A204.1 (cell line): ENCODE measurements at regions not wholly inside any gene's neighbourhood (a gene's known extent, or its start where the extent isn't known, plus 50 kb on each side); places are given as distances from the start of the nearest gene placed in this dataset.
"Not testable (repeated sequence)": the region's sequence is repeated elsewhere in the genome, so short reads cannot be mapped to it uniquely, and the experiment has no call there.

ENCODE experiments used
- FAIRE-seq: peaks from 2 replicates; lab custom pipeline; 2012; peaks lifted over from hg19 to GRCh38; lab: Jason Lieb, UNC

DNA sequence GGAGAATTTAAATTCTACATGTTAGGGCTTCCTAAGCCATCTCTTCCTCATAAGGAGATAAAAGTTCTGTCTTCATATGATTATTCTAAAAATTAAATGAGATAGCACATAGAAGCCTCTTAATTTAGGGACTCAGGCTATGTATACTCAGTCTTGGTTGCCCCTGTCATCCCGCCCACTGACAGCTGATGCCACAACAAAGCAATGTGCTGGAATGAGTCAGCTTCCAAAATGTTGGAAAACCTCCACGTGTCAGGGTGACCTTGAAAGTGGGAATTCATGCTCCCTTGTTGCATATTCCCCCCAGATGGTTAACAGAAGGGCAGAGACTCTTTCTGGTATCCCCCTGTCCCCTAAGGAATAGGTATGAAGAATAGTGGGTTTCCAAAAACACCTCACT, 238.0 kb upstream of the DDHD1 start:
- no peak for FAIRE-seq

DNA sequence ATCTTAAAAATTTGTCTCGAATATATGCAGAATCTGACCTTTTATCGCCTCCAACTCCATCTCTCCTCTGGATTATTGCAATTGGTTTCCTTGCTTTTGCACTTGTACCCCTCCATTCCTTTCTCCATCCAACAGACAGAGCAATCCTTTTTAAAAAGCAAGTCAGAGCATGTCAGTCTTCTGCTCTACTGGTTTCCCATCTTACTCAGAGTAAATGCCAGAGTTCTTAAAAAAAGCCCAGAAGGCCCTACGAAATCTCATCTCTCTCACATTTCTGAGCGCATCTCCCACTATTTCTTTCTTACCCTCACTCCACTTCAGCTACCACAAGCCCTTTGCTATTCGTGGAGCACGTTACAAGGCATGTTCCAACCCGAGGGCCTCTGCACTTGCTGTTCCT, 236.9 kb upstream of the DDHD1 start:
- no peak for FAIRE-seq

DNA sequence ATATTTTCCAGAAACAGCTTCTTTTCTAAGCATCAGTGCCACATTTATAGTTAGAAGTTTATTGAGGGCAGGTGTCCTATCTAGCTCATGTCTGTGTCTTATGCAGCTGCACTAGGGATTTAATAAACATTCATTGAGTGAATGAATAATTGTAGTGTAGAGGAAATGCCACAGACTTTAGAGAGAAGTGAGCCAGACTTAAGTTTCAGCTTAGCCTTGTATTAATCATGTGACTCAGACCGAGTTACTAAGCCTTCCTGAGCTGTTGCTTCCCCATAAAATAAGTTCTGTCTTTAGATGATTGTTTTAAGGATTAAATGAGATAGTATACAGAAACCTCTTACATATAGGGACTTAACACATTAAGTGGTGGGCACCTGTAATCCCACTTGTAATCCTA, 236.1 kb upstream of the DDHD1 start:
- FAIRE-seq: no peak

DNA sequence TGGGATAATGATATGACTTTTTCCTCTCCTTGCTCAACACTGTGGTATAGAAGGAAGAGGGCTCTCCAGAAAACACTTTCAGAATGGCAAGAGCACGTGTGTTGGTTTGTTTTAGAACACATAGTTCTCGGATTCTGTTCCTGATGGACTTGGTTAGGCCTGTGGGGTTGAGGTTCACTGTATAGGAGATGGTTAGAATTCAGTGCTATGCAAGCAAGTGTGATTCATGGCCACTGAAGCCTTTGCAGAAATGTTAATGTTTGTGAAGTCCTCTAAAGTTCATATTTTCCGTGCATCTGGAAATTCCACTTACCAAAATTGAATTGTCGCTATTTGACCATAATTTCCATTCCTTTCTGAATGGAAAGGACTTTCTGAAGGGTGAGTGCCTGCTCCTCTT, 233.2 kb upstream of the DDHD1 start:
- no peak for FAIRE-seq

DNA sequence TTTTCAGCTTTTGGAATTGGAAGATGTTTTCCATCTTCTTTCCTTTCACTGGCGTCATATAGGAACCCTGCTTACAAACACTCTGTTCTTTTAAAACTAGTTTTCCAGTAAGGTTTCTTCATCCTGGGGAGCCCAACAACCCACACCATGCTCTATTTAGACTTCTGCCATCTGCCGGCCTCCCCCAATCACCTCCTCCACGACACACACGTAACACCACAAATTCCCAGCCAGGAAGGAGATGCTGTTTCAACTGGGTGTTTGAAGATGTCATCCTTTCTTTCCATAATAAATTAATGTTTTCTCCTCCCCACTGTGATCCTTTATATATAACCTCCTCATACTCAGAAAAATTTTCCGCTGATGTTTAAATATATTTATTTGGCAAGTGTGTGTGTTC, 231.4 kb upstream of the DDHD1 start:
- FAIRE-seq: no peak

DNA sequence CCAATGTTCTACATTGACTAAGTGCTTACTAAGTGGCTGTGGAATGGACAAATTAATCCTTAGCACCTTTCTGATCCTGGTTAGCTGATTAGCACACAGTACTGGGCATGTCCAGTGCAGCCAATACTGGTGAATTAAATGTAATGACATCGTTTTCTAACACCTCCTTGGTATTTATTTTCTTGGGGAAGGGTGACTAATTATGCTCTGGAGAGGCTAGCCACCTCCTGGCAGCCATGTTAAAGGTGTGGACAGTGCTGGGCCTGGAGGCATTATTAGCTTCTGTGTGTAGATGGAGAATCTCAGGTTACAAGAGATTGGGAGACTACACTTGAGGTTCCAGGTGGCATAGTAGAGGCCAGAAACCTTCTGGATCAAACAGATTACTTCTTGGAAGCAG, 230.9 kb upstream of the DDHD1 start:
- no peak for FAIRE-seq

DNA sequence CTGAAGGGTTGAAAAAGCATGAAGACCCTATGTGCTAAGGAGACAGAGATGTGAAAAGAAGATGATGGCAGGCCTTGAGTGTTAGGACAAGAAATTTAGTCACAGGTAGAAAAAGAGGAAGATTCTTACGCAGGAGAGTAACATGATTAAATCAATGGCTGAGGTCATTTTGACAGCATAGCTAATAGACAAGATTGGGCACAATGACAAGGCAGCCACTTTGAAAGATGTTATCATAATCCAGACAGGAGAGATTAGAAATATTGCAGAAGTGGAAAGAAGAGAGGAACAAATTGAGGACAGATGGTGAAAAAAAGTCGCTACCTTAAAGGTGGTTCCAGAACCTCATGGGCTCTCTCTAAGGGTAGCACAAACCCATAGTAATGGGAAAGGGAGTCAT, 228.8 kb upstream of the DDHD1 start:
- FAIRE-seq: no peak

DNA sequence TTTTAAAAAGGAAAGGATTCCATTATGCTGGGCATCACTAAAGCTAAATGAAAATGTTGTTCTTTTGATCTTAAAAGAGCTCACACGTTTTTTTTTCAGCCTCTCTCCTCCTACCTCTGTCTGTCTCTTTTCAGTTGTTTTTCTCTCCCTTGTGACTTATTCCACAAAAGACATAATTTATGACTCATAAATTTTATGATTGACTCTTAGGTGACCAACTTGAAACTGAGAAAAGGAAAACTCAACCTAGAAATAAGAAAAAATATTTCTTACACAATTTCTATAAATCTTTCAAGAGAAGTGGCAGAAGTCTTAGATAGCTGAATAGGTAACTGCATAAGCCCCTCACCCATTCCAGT, 227.7 kb upstream of the DDHD1 start:
- no peak for FAIRE-seq

DNA sequence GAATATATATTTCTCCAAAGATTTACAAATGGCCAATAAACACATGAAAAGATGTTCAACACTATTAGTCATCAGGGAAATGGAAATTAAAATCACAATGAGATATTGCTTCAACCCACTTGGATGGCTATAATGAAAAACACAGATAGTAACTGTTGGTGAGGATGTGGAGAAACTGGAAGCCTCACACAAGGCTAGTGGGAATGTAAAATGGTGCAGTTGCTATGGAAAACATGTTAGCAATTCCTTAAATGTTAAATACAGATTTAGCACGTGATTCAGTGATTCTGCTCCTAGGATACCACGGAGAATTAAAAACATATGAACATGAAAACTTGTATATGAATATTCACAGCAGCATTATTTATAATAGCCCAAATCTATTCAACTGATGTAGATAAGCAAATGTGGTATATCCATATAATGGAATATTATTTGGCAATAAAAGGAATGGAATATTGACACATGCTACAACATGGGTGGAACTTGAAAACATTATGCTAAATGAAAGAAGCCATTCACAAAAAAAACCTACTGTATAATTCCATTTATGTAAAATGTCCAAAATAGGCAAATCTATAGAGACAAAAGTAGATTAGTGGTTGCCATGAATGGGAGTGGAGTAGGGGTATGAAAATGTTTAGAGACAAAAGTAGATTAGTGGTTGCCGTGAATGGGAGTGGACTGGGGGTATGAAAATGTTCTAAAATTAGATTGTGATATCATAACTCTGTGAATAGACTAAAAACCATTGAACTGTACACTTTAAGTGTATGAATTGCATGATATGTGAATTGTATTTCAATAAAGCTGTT, 227.1 kb upstream of the DDHD1 start:
- no peak for FAIRE-seq

DNA sequence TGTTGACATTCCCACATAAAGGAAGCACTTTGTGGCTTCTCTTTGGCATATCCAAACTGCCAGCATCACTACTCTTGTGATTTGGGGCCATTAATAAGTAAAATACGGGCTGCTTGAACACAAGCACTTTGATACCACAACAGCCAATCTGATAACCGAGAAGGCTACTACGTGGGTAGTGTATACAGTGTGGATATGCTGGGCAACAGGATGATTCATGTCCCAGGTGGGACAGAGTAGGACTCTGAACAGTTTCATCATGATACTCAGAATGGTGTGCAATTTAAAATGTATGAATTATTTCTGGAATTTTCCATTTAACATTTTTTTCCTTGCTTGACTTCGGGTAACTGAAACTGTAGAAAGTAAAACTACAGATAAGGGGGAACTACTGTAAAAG, 225.0 kb upstream of the DDHD1 start:
- no peak for FAIRE-seq

DNA sequence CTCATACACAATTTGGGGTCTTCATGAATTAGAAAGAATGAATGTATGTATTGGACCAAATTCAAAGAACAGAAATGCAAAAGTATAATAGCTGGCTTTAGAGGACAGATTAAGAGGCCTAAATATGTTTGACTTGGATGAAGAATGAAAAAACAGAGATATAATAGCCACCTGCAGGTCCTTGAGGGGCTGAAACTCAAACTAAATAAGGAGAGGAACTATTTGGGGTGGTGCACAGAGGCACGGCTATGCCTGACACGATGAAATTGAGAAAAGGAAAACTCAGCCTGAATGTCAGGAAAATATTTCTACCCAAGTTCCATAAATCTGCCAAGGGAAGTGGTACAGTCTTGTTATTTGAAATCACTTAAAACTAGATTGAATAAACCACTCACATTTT, 222.9 kb upstream of the DDHD1 start:
- FAIRE-seq: no peak

DNA sequence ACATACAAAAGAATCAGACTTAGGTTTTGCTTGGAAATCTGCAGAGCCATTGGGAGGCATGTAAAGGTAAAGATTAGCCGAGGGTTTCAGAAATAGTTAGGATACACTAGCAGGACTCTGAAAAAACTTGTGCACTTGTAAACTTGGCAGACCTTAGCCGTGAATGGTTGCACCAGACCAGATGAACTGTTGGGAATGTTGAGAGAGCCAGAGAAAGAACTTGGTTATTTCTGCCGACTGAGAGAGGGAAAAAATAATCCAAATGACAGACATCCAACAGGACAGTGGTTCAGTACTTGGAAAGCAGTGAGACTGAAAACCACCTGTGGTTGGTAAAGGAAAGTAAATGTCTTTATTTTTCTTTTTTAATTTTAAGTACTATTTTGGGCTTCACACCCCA, 222.5 kb upstream of the DDHD1 start:
- no peak for FAIRE-seq

DNA sequence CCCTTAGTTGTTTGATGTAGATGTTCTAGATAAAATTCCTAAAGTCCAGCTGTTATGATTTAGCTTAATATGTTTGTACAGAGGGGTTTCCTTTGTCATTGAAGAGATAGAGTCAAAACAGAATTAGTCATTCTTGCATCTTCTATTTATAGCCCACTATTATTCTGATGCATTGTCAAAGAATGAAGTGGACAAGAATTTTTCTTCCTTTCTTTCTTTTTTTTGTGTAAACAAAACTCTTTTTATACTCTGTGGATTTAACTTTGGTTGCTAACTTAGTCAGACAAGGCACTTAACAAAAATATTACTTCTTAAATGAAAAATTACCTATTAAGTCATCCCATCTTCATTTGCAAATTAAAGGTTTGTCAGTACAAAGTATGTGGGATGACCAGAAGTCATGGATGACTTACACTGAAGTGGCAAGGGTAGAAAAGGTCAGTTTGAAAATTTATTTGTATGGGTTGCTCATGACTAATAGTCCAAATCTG, 215.6 kb upstream of the DDHD1 start:
- FAIRE-seq: no peak

DNA sequence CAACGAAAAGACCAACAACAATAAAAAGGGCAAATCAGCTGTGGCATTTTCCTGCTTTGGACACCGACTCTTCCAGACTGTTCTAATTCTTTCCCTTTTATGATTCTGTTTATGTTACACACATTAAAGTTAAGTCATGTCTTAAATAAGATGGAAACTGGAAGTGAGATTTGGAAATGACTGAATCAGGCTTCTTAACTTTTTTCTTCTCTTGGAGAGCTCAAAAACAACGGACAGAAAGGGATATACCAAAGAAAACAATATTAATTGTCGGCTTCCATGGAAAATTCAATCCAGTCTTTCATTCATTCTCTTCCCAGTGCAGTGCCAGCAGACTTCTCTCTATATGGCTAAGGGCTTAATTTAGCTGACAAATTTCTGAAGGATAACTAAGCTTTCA, 214.9 kb upstream of the DDHD1 start:
- no peak for FAIRE-seq

DNA sequence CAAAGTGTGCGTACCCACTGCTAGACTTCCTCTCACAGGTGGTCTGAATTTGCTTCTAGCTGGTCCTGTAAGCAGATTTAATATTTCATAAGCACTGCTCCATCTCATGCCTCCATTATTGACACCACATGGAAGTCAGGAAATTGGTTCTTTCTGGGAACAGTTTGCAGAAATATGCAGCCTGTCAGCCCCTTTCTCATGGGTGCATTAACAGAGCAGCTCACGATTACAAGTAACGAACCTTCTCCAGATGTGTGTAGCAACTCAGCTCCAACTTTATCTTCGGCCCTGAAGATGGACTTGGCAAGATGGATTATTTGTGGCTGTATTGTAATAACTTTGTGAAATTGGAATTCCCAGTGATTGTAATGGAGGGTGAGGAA, 214.5 kb upstream of the DDHD1 start:
- FAIRE-seq: no peak

DNA sequence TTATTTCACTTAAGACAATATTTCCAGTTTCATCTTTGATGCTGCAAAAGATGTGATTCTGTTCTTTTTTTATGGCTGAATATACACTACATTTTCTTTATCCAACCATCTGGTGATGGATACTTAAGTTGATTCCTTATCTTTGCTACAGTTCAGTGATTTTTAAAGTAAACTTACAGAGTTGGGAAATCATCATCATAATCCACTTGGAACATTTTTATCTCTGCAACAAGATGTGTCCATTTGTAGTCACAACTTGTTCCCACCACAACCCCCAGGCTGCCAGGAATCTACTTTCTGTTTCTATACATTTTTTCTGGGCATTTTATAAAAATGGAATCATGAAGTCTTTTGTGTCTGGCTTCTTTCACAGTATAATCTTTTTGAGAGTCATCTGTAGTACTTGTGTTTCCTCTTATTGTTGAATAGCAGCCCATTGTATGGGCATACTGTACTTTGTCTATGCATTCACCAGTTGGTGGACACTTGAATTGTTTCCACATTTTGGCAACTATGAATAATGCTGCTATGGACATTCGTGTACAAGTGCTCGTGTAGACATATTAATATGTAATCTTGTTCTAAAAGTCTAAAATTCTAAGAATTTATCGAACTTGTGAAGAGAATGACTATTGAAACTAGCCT, 212.5 kb upstream of the DDHD1 start:
- no peak for FAIRE-seq

DNA sequence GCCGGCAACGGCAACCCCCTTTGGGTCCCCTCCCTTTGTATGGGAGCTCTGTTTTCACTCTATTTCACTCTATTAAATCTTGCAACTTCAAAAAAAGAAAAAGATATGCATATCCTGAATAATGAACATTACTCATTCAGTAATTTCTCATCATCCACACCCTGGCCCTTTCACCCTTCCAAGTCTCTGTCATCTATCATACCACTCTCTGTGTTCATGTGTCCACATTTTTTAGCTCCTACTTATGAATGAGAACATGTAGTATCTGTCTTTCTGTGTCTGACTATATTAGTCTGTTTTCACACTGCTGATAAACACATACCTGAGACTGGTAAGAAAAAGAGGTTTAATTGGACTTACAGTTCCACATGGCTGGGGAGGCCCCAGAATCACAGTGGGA, 209.8 kb upstream of the DDHD1 start:
- FAIRE-seq: not testable (repeated sequence)

DNA sequence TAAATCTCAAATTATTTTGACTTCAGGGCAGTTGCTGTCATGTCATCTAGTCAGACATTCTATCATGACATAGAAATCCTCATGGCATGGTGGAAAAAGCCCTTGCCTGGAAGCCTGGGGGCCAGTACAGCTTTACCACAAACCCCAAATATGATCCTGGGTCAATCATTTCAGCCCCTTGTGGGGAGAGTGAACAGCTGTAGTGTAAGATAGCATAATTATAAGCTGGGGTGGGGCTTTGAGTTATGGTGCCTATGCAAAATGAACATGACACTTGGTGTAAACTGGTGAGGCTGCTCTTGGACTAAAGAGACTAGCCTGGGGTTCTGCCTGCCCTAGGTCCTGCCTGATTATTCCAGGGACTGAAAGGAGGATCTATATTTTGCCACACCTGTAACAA, 207.7 kb upstream of the DDHD1 start:
- FAIRE-seq: no peak

DNA sequence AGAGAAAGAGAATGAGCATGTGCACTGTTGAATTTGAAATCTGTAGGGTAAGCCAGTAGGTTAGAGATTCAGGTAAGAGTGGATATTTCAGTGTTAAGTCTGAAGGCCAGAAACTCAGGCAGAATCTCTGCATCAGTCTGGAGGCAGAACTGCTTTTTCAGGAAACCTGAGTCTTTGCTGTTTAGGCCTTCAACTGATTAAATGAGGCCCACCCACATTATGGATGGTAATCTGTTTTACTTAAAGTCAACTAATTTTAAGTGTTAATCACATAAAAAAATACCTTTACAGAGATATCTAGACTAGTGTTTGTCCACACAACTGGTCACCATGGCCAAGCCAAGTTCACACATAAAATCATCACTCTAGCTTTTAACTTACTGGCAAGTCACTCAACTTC, 205.0 kb upstream of the DDHD1 start:
- FAIRE-seq: no peak

DNA sequence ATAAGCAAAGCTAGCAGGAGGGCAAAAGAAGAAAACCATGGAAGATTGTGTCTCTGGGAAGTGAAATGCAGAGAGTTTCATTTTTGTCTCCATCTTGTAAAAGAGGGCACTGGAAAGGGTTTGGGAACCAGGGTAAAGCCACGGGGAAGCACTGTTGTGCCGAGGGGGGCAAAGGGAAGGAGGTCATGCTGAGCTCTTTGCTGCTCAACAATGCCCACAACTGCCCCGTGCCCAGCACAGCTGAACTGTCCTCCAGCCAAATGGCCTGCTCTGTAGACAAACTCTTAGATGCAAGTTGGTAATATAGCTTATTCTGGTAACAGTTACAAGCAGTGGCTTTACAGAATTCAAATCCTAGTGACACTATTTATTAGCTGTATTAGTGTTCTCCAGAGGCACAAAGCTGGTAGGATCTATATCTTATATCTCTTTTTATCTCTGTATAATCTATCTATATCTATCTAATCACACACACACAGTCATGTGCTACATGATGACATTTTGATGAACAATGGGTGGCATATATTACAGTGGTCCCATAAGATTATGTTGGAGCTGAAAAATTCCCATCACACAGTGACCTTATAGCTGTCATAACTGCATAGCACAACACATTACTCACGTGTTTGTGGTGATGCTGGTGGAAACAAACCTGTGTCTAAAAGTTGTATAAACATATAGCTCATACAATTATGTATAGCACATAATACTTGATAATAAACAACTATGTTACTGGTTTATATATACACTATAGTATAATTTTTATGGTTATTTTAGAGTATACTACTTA, 203.4 kb upstream of the DDHD1 start:
- no peak for FAIRE-seq

DNA sequence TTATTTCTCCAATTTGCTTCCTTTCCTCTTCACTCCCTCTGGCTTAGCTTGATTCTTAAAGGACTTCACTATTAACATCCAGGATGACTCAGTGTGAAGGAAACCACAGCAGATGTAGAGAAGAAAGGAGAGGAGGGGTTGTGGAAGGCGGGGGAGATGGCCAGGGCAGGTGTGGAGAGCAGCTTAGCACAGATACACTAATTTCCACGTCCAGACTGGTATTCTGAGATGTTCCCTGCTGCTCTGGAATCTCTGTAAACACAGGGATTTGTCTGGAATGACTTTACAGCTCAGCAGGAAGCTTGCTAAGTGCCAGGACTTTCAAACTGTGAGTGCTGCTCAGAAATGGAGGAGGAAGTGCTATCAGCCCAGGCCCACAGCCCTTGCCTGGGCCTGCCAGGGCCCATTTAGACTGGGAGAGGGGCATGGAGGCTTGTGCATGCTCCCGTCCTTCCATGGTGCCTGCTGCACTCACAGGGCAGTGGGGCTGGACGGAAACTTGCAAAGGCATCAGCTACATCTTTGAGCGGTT, 202.5 kb upstream of the DDHD1 start:
- no peak for FAIRE-seq

DNA sequence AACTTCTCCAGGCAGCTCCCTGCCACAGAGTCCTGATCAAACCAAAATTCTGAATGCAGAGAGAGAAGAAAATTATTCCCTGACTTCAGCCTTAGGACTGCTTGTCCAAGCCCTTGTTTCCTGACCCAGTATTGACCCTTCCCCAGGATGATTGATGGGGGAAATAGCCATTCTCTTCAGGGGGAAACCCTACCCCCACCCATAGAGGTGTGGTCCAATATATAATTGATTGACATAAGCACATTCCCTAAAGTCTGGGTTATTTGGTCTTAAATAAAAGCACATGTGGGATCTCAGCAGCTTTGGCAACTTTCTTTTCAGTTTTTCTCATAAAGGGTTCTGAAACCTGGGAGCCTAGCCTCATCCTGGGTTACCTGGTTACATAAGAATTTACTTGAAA, 201.2 kb upstream of the DDHD1 start:
- no peak for FAIRE-seq

DNA sequence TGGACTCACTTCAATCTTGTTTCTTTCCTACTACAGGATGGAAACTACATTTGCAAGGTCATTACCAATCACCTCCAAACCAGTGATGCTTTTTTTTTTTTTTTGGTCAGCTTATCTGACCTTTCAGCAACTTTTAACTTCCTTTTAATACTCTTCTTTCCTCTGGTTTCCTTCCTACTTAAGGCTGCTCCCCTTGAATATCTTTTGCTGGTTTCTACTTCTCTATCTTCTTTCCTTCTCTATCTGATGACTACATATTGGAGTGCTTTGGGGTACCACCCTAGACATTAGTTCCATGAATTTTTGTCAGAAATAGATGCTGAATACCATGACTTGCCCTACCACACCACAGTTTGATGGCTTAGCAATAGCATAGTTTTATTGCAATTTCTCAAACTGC, 197.7 kb upstream of the DDHD1 start:
- FAIRE-seq: no peak
